MM.1S (cell line): ENCODE measurements at regions not wholly inside any gene's neighbourhood (a gene's known extent, or its start where the extent isn't known, plus 50 kb on each side); places are given as distances from the start of the nearest gene placed in this dataset.

Source experiments
- DNase-seq: peaks from one replicate; pipeline ENCODE4 v3.0.0-alpha.2; 2015
- H2AFZ ChIP-seq: fragments of 300-600 bp; sonication (generic); 2 replicates; pipeline ENCODE4 v1.6.0; 2016; ENCODE audit warnings: antibody characterized with exemption, low read length
- H3F3A ChIP-seq: fragments of 300-600 bp; sonication (generic); 2 replicates; pipeline ENCODE4 v1.6.1; 2016; ENCODE audit warnings: mild to moderate bottlenecking, antibody characterized with exemption, low read length, moderate library complexity, mixed read lengths; ENCODE audit not compliant: insufficient read depth
- H3K27ac ChIP-seq: fragments of 300-600 bp; sonication (generic); 2 replicates; pipeline ENCODE4 v1.5.1; 2016; ENCODE audit warnings: mild to moderate bottlenecking, low read length
- H3K27me3 ChIP-seq: fragments of 300-600 bp; sonication (generic); replicated peaks from 2 replicates; pipeline ENCODE4 v1.6.0; 2016; ENCODE audit warnings: low read length; ENCODE audit not compliant: insufficient read depth
- H3K36me3 ChIP-seq: fragments of 300-600 bp; sonication (generic); replicated peaks from 2 replicates; pipeline ENCODE4 v1.6.1; 2016; ENCODE audit warnings: mild to moderate bottlenecking, low read length, mixed read lengths; ENCODE audit not compliant: insufficient read depth
- H3K4me1 ChIP-seq: fragments of 300-600 bp; sonication (generic); 2 replicates; pipeline ENCODE4 v1.6.1; 2016; ENCODE audit warnings: low read length, mixed read lengths
- H3K4me2 ChIP-seq: fragments of 300-600 bp; sonication (generic); 2 replicates; pipeline ENCODE4 v1.6.0; 2016; ENCODE audit warnings: low read depth, low read length
- H3K4me3 ChIP-seq: fragments of 300-600 bp; sonication (generic); 2 replicates; pipeline ENCODE4 v1.5.1; 2016; ENCODE audit warnings: low read length, mixed read lengths
- H3K79me2 ChIP-seq: fragments of 300-600 bp; sonication (generic); 2 replicates; pipeline ENCODE4 v1.6.1; 2016; ENCODE audit warnings: mixed run types, low read length, mixed read lengths
- H3K9ac ChIP-seq: fragments of 300-600 bp; sonication (generic); 2 replicates; pipeline ENCODE4 v1.6.1; 2016; ENCODE audit warnings: low read length, mixed read lengths
- H3K9me2 ChIP-seq: fragments of 300-600 bp; sonication (generic); replicated peaks from 2 replicates; pipeline ENCODE4 v1.6.1; 2016; ENCODE audit warnings: mild to moderate bottlenecking, low read length, mixed read lengths; ENCODE audit not compliant: insufficient read depth
- H3K9me3 ChIP-seq: fragments of 300-600 bp; sonication (generic); replicated peaks from 2 replicates; pipeline ENCODE4 v1.6.1; 2016; ENCODE audit warnings: mild to moderate bottlenecking, low read length, mixed read lengths; ENCODE audit not compliant: insufficient read depth
- H4K20me1 ChIP-seq: fragments of 300-600 bp; sonication (generic); 2 replicates; pipeline ENCODE4 v1.6.1; 2016; ENCODE audit warnings: mild to moderate bottlenecking, low read length, moderate library complexity, mixed read lengths; ENCODE audit not compliant: insufficient read depth
- CTCF ChIP-seq: fragments of 300-600 bp; sonication (generic); IDR thresholded peaks from 2 replicates; pipeline ENCODE4 v1.5.1; 2016; ENCODE audit warnings: antibody characterized with exemption, low read length, mixed read lengths
- EZH2 ChIP-seq: fragments of 300-600 bp; sonication (generic); optimal IDR thresholded peaks from 2 replicates; pipeline ENCODE3; 2017; ENCODE audit warnings: low read depth, mild to moderate bottlenecking, antibody characterized with exemption, low read length, mixed read lengths
- EZH2phosphoT487 ChIP-seq: fragments of 300-600 bp; sonication (generic); IDR thresholded peaks from 2 replicates; pipeline ENCODE4 v1.6.1; 2018; ENCODE audit warnings: antibody characterized with exemption, low read length

- Histone ChIP-seq H3K36me3 (no peaks in the 10 kb centered on the region), H3K27me3 (no peaks in the 10 kb centered on the region), H3K27ac (no peak overlapping the region), H3F3A (no peaks in the 10 kb centered on the region), H3K79me2 (no peaks in the 10 kb centered on the region), H3K9me3 (no peaks in the 10 kb centered on the region; the same call in 1 of the 2 replicates), H3K4me1 (no peaks in the 10 kb centered on the region), H3K4me2 (no peak overlapping the region), H3K9ac (no peak overlapping the region), H4K20me1 (no peaks in the 10 kb centered on the region), H3K9me2 (no peaks in the 10 kb centered on the region), H3K4me3 (no peak overlapping the region), H2AFZ (no peak overlapping the region)
- TF ChIP-seq EZH2phosphoT487 (no peak), EZH2 (no peak)
- DNase-seq: no peak
These were observed 90.2 kb upstream of the SSTR4 start for GRCh38 chr20:22944936-22945335.

DNA sequence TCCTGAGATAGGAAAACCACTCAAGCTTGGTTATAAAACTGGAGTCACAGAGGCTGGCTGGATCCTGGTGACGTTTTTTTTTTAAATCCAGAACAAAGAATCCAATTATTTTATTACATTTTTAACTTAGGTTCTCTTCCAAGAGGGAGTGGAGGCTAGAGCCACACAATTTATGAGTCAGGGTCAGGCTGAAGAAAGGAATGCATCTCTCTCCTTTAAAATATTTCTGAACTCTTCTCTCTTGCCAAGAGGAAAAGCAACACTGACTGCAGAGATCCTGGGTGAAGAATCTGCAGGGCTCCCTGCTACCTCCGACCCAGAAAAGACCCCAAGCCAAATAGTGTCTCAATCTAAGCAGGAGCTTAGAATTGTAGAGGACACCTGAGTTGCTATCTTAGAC, 88.5 kb upstream of the SSTR4 start:
- Histone ChIP-seq H3K9ac (no peak overlapping the region), H3K27ac (no peak overlapping the region), H3K27me3 (no peaks in the 10 kb centered on the region), H2AFZ (no peak overlapping the region), H4K20me1 (no peaks in the 10 kb centered on the region), H3K79me2 (no peaks in the 10 kb centered on the region), H3K9me2 (no peaks in the 10 kb centered on the region), H3K4me3 (no peak overlapping the region), H3K4me1 (no peaks in the 10 kb centered on the region), H3K36me3 (no peaks in the 10 kb centered on the region), H3K4me2 (no peak overlapping the region), H3K9me3 (no peaks in the 10 kb centered on the region), H3F3A (no peaks in the 10 kb centered on the region)
- no peak for DNase-seq
- no peak for TF ChIP-seq EZH2phosphoT487
- no peak for TF ChIP-seq EZH2
- no peak for TF ChIP-seq CTCF

- no peak overlapping the region for H3K4me2 ChIP-seq
- no peak overlapping the region for H3K4me3 ChIP-seq
- no peaks in the 10 kb centered on the region for H3F3A ChIP-seq
- no peak overlapping the region for H3K27ac ChIP-seq
- H3K79me2 ChIP-seq: no peaks in the 10 kb centered on the region
- H3K9me3 ChIP-seq: no peaks in the 10 kb centered on the region
- no peaks in the 10 kb centered on the region for H4K20me1 ChIP-seq
- H2AFZ ChIP-seq: no peak overlapping the region
- H3K36me3 ChIP-seq: no peaks in the 10 kb centered on the region
- H3K9ac ChIP-seq: no peak overlapping the region
- H3K27me3 ChIP-seq: no peaks in the 10 kb centered on the region
- no peaks in the 10 kb centered on the region for H3K9me2 ChIP-seq
- TF ChIP-seq EZH2phosphoT487: no peak
- no peak for TF ChIP-seq CTCF
- no peak for TF ChIP-seq EZH2
- no peak for DNase-seq
- H3K4me1 ChIP-seq: no peaks in the 10 kb centered on the region
These were observed 85.6 kb upstream of the SSTR4 start for GRCh38 chr20:22949331-22950109.

DNA sequence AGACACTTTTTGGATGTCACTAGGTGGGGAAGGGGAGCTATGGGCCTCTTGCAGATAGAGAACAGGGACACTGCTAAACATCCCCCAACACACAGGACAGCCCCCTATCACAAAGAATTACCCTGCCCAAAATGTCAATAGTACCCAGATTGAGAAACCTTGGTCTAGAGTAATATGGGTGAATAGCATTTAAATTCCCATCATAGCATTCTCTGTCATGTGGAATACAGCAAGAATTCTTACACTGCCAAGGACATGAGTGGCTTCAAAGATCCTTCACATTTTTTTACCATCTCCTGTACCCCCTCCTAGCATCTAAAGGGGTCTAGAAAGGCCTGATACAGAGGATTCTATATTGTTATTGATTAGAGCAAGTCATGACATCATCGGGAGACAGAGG, 83.1 kb upstream of the SSTR4 start:
- Histone ChIP-seq H3K27me3 (no peaks in the 10 kb centered on the region), H2AFZ (no peak overlapping the region), H4K20me1 (no peaks in the 10 kb centered on the region), H3K9me3 (no peaks in the 10 kb centered on the region), H3K4me2 (no peak overlapping the region), H3K79me2 (no peaks in the 10 kb centered on the region), H3K9me2 (no peaks in the 10 kb centered on the region), H3K4me3 (no peak overlapping the region), H3F3A (no peaks in the 10 kb centered on the region), H3K27ac (no peak overlapping the region), H3K9ac (no peak overlapping the region), H3K36me3 (no peaks in the 10 kb centered on the region), H3K4me1 (no peaks in the 10 kb centered on the region)
- no peak for DNase-seq
- TF ChIP-seq EZH2phosphoT487 (no peak), EZH2 (no peak), CTCF (no peak)
